Natural killer cell (primary cell): ENCODE measurements at regions not wholly inside any gene's neighbourhood (a gene's known extent, or its start where the extent isn't known, plus 50 kb on each side); places are given as distances from the start of the nearest gene placed in this dataset.

Experiments used
- ATAC-seq, 3 donors: fragments of 150-1000 bp in 2 of 3; fragments of 200-7000 bp in 1 of 3; cut with Tn5 transposase; 1 replicate in 1 of 3; 2 replicates in 2 of 3; pipeline ENCODE4 v1.10.0; 2021; ENCODE audit warnings: mild to moderate bottlenecking in 2 of 3, moderate library complexity in 2 of 3
- DNase-seq, 2 donors: peaks; one replicate each; pipeline versions ENCODE4 v3.0.0 to v3.0.0-alpha.2; 2013 to 2021; ENCODE audit warnings: mixed read lengths in 1 of 2
- H3K27ac ChIP-seq: one replicate; pipeline ENCODE4 v1.5.1; 2013; ENCODE audit warnings: mild to moderate bottlenecking, low read length
- H3K27me3 ChIP-seq: one replicate; pipeline ENCODE4 v1.6.1; 2013; ENCODE audit warnings: low read length; ENCODE audit not compliant: control insufficient read depth, insufficient read depth
- H3K36me3 ChIP-seq: one replicate; pipeline ENCODE4 v1.6.1; 2013; ENCODE audit warnings: low read length; ENCODE audit not compliant: control insufficient read depth, insufficient read depth
- H3K4me1 ChIP-seq: one replicate; pipeline ENCODE4 v1.6.1; 2013; ENCODE audit warnings: low read length; ENCODE audit not compliant: control insufficient read depth, insufficient read depth
- H3K4me3 ChIP-seq: one replicate; pipeline ENCODE4 v1.5.1; 2013; ENCODE audit warnings: low read length
- H3K9me3 ChIP-seq: one replicate; pipeline ENCODE4 v1.6.1; 2013; ENCODE audit warnings: low read length; ENCODE audit not compliant: control insufficient read depth, insufficient read depth
- H3K27ac Mint-ChIP-seq, 2 donors: one replicate each; pipeline ENCODE4 v1.8.0; 2022; ENCODE audit warnings: mild to moderate bottlenecking in 2 of 2, mixed read lengths in 2 of 2, moderate library complexity in 1 of 2
- H3K27me3 Mint-ChIP-seq, 2 donors: one replicate each; pipeline ENCODE4 v1.8.0; 2022; ENCODE audit warnings: low read depth in 2 of 2, mixed read lengths in 2 of 2
- H3K36me3 Mint-ChIP-seq: one replicate; pipeline ENCODE4 v1.8.0; 2022; ENCODE audit warnings: mixed read lengths
- H3K4me1 Mint-ChIP-seq, 2 donors: one replicate each; pipeline ENCODE4 v1.8.0; 2022; ENCODE audit warnings: mixed read lengths in 2 of 2
- H3K4me3 Mint-ChIP-seq: one replicate; pipeline ENCODE4 v1.8.0; 2022; ENCODE audit warnings: mild to moderate bottlenecking, moderate library complexity, mixed read lengths
- H3K9me3 Mint-ChIP-seq, 2 donors: one replicate each; pipeline ENCODE4 v1.8.0; 2022; ENCODE audit warnings: mixed read lengths in 2 of 2
- CTCF ChIP-seq: fragments of 200-600 bp; IDR thresholded peaks from one replicate; pipeline ENCODE4 v1.8.0; 2022; ENCODE audit warnings: antibody characterized with exemption
- WGBS: methylation state at CpG from one replicate; pipeline ENCODE4 v1.1.7; 2013; ENCODE audit warnings: missing lambda C conversion rate; ENCODE audit not compliant: insufficient coverage; 5-methylcytosine and 5-hydroxymethylcytosine counted together
- intact Hi-C: fragments of 100-400 bp; cut with micrococcal nuclease; formaldehyde crosslinking; loops from one replicate; pipeline ENCODE4 v1.14.2; 2022

DNA sequence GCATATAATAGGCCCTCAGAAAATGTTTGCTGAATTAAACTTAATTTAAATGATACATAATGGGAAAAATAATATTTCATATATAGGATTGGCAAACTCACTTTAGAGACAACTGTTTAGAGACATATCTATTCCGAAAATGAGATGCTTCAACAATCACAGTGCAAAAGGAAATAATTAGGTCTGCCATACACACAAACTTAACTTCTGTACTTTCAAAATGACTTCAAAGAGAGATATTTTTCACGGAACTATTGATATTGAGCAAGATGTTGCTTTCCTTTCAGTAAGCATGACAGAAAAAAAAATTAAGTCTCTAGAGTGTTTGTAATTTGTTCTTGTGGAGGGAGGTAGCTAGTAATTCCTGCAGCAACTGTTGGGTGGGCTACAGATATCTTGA is 769.5 kb downstream of the TUSC7 start:
- no peak overlapping the region for H3K27ac Mint-ChIP-seq
- H3K4me1 ChIP-seq: no peaks in the 10 kb centered on the region
- ATAC-seq: no peak
- H3K4me3 ChIP-seq: no peak overlapping the region
- WGBS: 90% methylated on average over 1 of the region's 2 CpGs
- H3K36me3 ChIP-seq: no peaks in the 10 kb centered on the region
- peaks cover 11 to 16% of the 10 kb centered on the region in 2 donors for H3K9me3 Mint-ChIP-seq
- no peak overlapping the region for H3K27ac ChIP-seq
- no peak for DNase-seq
- no peaks in the 10 kb centered on the region for H3K9me3 ChIP-seq
- TF ChIP-seq CTCF: no peak
- H3K36me3 Mint-ChIP-seq: no peaks in the 10 kb centered on the region
- no peak overlapping the region for H3K4me3 Mint-ChIP-seq
- H3K27me3 Mint-ChIP-seq: no peaks in the 10 kb centered on the region
- no peaks in the 10 kb centered on the region for H3K27me3 ChIP-seq
- intact Hi-C loops: no loop called here
- H3K4me1 Mint-ChIP-seq: no peaks in the 10 kb centered on the region

GRCh38 chr3:117480525-117480924 is 770.9 kb downstream of the TUSC7 start:
- Mint-ChIP-seq H3K9me3 (peaks cover 10 to 13% of the 10 kb centered on the region in 2 donors), H3K27ac (no peak overlapping the region), H3K4me1 (no peaks in the 10 kb centered on the region), H3K36me3 (no peaks in the 10 kb centered on the region), H3K27me3 (no peaks in the 10 kb centered on the region), H3K4me3 (no peak overlapping the region)
- Histone ChIP-seq H3K4me1 (no peaks in the 10 kb centered on the region), H3K4me3 (no peak overlapping the region), H3K36me3 (no peaks in the 10 kb centered on the region), H3K27me3 (no peaks in the 10 kb centered on the region), H3K27ac (no peak overlapping the region), H3K9me3 (no peaks in the 10 kb centered on the region)
- WGBS: 89% methylated on average over 3 of the region's 3 CpGs
- ATAC-seq (no peak), DNase-seq (no peak)
- no peak for TF ChIP-seq CTCF
- intact Hi-C loops: no loop called here

DNA sequence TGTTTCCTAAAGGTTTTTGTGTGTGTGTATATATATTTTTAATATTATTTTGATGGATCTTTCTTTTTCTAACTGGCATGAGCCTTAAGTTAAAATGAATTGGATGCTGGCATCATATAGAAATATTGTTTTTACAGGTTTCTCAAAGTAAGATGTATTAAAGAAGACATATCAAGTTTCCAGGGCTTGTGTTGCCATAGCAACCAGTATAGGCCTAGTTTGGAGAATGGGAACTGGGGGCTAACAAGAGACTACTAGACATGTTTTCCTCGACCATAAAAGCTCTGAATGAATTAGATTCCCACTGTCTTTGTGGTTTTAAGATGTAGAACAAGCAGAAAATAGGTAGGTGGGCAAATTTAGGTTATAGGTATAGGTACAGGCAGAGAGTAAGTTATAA is 771.4 kb downstream of the TUSC7 start:
- Mint-ChIP-seq H3K27me3 (no peaks in the 10 kb centered on the region), H3K36me3 (no peaks in the 10 kb centered on the region), H3K27ac (no peak overlapping the region), H3K9me3 (peaks cover 7 to 9% of the 10 kb centered on the region in 2 donors), H3K4me3 (no peak overlapping the region), H3K4me1 (no peaks in the 10 kb centered on the region)
- 68% methylated on average over 1 of the region's 1 CpG for WGBS
- no peak overlapping the region for H3K27ac ChIP-seq
- H3K4me3 ChIP-seq: no peak overlapping the region
- no peak for TF ChIP-seq CTCF
- H3K36me3 ChIP-seq: no peaks in the 10 kb centered on the region
- DNase-seq: no peak
- H3K27me3 ChIP-seq: no peaks in the 10 kb centered on the region
- no peaks in the 10 kb centered on the region for H3K9me3 ChIP-seq
- no peak for ATAC-seq
- intact Hi-C loops: no loop called here
- no peaks in the 10 kb centered on the region for H3K4me1 ChIP-seq

GRCh38 chr3:117483839-117484238 is 774.3 kb downstream of the TUSC7 start:
- no peaks in the 10 kb centered on the region for H3K36me3 Mint-ChIP-seq
- no peaks in the 10 kb centered on the region for H3K4me1 Mint-ChIP-seq
- intact Hi-C loops: loop anchor here (2.0 kb wide), 1 partner anchor 67 kb away; no protein-coding TSS in a partner anchor
- Histone ChIP-seq H3K36me3 (no peaks in the 10 kb centered on the region), H3K4me3 (no peak overlapping the region), H3K27me3 (no peaks in the 10 kb centered on the region), H3K4me1 (no peaks in the 10 kb centered on the region), H3K27ac (no peak overlapping the region), H3K9me3 (no peaks in the 10 kb centered on the region)
- H3K27me3 Mint-ChIP-seq: no peaks in the 10 kb centered on the region
- no peak overlapping the region for H3K4me3 Mint-ChIP-seq
- H3K9me3 Mint-ChIP-seq: peaks cover 7 to 12% of the 10 kb centered on the region in 2 donors
- DNase-seq: no peak
- 83% methylated on average over 4 of the region's 4 CpGs for WGBS
- no peak for TF ChIP-seq CTCF
- ATAC-seq: no peak
- no peak overlapping the region for H3K27ac Mint-ChIP-seq
